HG02884 (cell line): ENCODE measurements at regions not wholly inside any gene's neighbourhood (a gene's known extent, or its start where the extent isn't known, plus 50 kb on each side); places are given as distances from the start of the nearest gene placed in this dataset.
"Not testable (repeated sequence)": the region's sequence is repeated elsewhere in the genome, so short reads cannot be mapped to it uniquely, and the experiment has no call there.

Source experiments
- ATAC-seq: cut with Tn5 transposase; IDR thresholded peaks from one replicate; pipeline ENCODE4 v1.9.1; 2021; ENCODE audit warnings: mild to moderate bottlenecking, moderate library complexity; ENCODE audit not compliant: unreplicated experiment

DNA sequence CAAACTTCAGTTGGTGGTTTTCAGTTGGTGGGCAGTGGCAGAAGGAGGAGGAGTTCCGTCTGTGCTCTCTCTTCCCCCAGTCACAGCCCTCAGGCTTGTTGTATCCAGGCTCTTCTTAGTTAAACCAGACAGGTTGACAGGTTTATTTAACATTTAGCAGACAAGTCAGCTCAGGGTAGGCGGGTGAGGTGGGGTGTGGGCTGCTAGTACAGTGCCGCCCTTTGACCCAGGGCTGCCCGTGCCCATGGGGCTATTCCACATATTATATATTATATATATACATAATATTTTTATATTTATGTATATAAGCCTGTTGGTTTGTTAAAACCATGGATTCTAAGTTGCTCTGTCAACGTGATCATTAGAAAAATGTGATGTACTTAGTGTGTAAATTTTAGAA lies 1740.6 kb upstream of the DEFB115 start:
- not testable (repeated sequence) for ATAC-seq

DNA sequence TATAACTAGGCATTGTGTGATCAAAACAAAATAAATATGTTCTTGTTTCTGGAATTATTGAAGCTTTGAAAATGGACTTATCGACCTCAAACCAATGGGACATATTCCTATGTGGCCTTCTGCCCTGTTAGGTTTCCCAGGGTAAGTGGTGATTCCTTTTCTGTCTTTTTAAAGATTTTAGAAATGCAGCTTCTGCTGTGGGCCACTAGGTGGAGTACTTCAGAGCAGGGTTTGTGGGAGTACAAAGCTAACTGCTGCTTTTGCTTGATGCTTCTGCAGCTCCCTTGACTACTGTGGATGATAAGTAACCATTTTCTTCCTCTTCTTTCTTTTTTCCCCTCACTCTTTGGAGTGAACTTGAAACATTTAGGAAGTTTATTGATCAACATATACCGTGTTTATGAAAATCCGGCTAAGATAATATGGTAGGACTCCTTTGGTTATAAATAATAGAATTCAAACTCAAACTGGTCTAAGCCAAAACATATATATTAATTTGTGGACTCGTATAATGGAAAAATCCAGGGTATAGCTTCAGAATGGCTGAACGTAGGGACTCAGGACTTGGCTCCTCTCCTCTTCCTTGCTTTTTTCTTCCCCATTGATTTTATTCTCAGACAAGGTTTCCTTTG lies 1737.7 kb upstream of the DEFB115 start:
- not testable (repeated sequence) for ATAC-seq

DNA sequence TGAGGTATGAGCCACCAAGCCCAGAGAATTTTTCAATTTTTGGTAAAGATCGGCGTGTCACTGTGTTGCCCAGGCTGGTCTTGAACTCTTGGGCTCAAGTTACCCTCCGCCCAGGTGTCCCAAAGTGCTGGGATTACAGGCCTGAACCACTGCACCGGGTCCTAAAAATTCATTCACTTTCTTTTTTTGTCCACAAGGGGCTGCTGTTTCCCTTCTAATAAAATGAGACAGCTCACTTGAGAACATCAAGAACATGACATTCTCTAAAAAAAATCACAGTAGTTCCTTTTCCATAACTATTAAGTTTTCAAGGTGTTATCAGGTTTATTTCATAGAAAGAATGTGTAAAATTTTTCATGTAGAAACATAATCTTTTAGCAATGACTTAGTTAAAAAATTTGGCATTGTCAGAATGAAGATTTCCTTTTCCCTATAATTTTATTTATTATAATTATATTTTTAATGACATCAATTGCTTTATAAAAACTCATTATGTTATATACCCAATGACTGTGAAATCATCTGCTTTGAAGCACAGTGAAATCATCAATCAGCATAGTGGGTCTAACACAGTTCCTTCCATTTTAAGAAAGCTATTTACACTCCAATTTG lies 1723.8 kb upstream of the DEFB115 start:
- ATAC-seq, result not testable (repeated sequence)

DNA sequence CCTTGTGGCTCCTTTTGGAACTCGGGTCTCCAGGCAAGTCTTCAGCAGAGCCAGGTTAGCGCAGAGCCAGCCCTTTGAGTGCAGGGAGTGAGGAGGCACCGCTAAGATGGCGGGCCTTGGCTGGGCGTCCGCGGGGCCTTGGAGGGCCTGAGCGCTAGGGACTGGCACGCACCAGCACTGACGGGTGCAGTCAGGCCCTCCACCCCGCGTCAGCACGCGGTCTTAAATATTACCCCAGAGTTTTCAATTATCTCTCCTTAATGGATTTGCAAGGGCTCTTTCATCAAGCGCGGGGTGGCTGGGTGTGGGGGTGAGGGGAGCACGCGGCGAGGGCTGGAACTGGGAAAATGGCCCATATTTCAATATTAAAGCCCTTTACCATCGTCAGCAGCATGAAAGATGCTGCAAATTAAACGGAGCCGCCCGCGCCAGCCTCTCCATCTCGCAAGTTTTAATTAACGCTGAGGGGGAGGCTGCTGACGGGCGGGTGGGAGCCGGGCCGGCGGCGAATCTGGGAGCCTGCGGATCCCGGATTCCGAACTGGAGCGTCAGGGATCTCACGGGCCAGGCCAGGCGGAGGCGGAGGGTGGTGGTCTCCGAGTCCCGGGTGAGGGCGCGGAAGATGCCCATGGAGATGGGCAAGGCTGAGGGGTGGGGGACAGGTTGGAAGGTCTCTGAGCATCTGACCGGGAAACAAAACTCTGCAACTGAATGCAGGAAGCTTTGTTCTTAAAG lies 1690.4 kb upstream of the DEFB115 start:
- ATAC-seq, result not testable (repeated sequence)

DNA sequence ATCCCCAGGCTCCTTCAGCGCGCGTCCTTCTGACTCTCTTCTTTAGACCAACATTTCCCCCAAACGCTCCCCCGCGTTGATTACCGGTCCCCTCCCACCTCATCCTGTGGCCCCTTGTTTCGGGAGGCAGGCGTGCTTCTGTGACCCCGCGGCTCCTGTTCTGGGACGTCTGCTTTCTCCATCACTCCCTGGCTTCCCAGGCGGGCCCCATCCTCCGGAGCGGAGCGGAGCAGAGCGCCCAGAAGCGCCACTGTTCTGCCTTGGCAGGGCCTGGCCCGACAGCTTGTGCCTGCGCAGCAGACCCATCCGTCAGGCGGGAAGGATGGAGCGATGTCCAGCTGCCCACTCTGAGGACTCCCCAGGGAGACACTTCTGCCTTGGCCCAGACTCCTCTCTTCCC lies 1689.8 kb upstream of the DEFB115 start:
- not testable (repeated sequence) for ATAC-seq

DNA sequence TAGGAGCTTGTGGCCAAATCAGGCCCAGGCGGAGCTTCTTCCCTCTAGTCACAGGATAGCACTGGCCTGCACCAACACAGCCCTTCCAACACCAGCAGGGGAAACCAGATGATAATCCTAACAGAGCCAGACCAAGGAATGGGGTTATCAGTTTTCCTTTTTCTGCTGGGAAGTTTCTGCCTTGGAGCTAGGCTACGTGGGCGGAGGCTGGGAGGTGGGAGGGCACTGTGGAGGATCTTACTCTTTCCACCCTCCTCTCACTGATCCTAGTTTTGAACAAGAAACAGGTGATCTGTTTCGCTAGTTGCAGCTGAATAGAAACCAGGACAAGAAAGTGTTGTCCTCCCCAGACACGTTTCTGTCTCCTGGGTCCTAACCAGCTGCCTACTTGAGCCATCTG lies 1687.3 kb upstream of the DEFB115 start:
- ATAC-seq, result not testable (repeated sequence)

DNA sequence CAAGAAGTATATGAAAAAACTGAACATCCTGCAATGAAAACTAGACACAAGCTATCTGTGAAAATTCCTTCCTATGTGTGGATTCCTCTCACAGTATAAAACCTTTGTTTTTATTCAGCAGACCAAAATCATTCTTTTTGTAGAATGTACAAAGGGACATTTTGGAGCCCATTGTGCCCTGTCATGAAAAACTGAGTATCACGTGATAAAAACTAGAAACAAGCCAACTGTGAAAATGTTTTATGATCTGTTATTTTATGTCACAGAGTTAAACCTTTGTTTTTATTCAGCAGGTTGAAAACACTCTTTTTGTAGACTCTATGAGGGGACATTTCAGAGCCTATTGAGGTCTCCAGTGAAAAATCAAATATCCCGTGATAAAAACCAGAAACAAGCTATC lies 1667.9 kb upstream of the DEFB115 start:
- ATAC-seq, result not testable (repeated sequence)

DNA sequence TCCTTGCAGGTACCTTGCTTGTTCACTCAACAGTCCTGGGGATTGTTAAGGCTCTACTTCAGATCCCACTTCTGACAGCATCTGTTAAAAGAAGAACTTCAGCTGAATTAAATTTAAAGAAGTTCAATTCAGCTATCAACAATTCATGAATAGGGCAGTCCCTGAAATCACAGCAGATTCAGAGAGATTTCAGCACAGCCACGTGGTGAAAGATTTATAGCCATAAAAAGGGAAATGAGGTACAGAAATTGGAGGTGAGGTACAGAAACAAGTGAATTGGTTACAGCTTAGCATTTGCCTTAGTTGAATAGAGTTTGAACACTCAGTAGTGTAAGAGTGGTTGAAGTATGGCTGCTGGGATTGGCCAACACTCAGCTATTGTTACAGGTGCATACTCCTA lies 1653.3 kb upstream of the DEFB115 start:
- ATAC-seq, result not testable (repeated sequence)

DNA sequence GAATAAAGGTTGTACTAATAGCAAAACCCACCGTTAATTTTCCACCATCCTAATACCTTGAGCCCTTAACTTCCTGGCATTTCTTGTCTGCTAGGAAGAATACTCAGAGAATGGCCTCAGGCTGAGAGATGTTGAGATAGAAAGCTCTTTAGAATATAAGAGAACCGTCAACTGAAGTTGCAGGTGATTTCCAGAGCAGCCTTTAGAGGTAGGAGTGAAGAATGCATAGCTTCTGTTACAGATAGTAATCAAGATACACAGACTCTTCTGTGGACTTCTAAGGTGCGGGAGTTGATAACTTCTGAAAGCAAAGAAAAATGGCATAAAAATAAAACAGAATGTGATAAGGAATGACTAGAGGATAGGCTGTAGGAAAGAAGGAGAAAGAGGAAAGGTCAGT lies 1651.3 kb upstream of the DEFB115 start:
- ATAC-seq, result not testable (repeated sequence)

DNA sequence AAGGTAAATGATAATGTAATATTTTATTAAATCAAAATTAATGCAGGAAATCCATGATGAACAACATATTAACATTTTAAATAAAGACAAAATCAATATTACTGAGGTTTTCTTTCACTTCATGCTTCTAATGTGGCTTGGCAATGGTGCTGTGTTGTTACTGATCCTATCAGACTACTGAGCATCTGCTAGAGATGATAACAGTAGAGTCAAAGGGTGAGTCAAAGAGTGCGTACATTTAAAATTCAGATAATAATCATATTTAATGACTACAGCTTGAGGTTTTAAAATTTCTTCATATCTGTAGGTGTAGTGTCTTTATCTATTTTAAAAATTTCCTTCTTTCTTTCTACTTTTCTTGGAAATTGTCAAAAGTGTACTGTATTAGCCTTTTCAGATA lies 1628.1 kb upstream of the DEFB115 start:
- ATAC-seq, result not testable (repeated sequence)
